ENCODE measurements at regions not wholly inside any gene's neighbourhood (a gene's known extent, or its start where the extent isn't known, plus 50 kb on each side); places are given as distances from the start of the nearest gene placed in this dataset.

GRCh38 chr3:13224967-13225366, 151.7 kb upstream of the IQSEC1 start:
- DNase-seq = no peak

GRCh38 chr3:13223574-13224237, 150.5 kb upstream of the IQSEC1 start:
- DNase-seq = no peak

GRCh38 chr3:13222891-13223573, 149.8 kb upstream of the IQSEC1 start:
- DNase-seq = no peak

DNA sequence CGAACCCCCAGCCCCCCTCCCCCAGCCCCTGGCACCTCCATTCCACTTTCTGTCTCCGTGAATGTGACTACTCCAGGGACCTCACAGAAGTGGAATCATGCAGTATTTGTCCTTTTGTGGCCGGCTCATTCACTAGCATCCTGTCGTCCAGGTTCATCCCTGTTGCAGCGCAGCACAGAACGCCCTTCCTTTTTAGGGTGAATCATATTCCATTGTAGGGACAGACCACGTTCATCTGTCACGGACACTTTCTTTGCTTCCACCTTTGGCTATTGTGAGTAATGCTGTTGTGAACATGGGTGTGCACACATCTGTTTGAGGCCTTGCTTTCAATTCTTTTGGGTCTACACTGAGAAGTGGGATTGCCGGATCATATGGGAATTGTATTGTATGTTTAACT, 148.9 kb upstream of the IQSEC1 start:
- no peak for DNase-seq

GRCh38 chr3:13221491-13222061, 148.3 kb upstream of the IQSEC1 start:
- DNase-seq = no peak

DNA sequence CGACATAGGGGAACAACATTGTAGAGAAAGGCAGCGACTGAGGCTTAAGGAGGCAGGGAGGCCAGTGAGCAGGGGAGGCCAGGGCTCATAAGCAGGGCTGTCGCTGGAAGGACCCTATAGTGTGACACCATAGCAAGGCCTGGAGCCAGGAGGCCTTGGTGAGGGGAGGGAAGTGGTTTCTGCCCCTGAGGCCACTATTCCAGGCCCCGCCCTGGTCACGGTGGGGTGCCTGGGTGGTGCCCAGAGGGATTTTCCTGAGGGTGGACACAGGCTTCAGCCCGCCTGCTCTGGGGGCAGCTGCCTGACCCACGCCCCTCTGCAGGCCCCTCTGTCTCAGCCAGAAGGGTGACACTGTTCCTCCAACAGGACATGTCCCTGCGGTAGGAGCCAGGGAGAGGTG, 147.8 kb upstream of the IQSEC1 start:
- DNase-seq = no peak

- no peak for DNase-seq
These were observed 146.7 kb upstream of the IQSEC1 start for GRCh38 chr3:13219902-13220296.

DNA sequence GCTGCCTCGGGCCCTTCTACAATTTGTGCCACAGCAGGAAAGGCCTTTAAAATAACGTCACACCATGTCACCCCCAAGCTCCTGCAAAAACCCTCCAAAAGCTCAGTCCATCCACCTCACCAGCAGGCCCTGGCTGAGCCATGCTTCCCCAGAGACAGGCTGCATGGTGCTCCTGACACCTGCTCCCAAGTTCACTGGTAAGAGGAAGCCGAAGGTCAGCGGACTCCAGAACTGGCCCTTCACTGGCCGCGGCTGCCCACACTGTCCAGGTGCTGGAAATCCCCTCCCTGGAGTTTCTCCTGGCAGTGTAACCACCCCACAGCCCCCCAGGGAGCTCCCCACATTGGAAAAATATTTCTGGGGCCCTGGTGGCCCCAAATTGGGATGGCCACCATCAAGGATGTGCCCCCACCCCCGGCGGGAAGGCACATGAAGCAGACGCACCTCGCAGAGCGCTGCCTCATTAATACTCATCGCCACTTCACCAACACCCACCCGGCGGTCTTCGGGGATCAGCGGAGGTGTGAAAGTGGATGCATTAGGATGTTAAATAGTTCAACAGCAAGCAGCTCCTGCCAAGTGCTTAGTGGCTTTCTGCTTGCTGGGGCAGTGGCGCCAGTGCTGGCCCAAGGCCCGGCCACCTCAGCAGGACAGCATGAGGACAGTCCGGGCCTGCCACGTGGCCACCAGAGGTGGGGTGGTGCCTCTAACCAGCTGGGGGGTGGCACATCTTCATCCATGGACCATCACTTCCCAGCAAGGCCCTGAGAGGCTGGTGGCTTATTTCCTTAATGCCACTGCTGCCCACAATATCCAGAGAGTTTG, 146.1 kb upstream of the IQSEC1 start:
- DNase-seq = no peak

DNA sequence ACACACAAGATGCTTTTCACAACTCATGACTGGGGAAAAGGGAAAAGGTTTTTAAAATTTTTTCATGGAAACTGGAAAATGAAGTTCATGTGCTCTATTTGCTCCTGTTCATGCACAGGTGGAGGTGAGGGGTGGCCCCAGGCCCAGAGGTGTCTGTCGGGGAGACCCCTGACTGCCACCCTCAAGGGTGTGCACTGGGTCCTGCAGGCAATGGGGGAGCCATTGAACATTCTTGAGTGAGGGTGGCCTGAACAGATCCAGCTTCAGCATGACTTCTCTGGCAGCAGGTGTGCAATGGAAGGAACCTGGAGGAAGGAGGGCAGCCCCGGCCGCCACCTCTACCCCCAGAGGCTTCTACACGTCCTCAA, 145.3 kb upstream of the IQSEC1 start:
- no peak for DNase-seq

GRCh38 chr3:13217736-13218540, 144.7 kb upstream of the IQSEC1 start:
- no peak for DNase-seq

DNA sequence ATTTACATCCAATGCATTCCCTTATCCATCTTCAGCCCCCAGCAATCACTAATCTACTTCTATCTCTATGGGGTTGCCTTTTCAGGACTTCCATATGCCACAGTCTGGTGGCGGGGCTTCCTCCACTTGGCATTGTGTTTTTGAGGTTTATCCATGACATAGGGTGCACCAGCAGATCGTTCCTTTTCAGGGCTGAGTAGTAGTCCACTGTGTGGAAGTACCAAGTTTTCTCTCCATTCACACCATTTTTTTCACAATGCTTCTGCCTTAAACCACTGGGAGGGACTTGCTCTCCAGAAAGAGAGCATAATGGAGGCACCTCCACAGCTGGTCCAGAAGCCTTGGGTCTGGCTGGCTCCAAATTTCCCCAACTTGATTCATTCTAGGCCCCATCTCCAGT, 144.0 kb upstream of the IQSEC1 start:
- no peak for DNase-seq

DNA sequence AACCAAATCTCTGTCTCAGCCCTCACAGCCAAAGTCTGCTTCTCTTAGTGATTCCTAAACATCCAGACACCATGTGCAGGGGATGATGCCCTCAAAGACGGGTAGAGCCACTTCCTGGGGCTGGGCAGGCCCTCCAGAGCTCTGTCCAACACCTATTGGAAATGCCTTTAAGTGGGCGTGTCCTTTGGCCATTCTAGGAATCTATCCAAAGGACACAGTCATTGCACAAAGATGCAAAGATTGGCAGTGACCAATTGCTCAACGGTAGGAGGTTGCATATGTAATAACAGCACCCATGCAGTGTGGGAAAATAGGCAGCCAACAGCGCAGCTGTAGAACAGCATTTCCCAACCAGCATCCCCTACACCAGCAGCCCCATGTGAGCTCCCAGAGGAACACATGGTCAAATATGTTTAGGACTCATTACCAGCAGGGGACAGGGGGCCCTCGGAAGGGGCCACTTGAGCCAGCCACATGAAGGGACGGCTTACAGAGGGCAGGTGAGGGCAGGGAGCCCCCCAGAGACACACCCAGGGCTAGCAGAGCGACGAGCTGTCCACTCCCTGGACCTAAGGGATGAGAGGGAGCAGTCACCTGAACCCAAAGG, 142.8 kb upstream of the IQSEC1 start:
- no peak for DNase-seq

DNA sequence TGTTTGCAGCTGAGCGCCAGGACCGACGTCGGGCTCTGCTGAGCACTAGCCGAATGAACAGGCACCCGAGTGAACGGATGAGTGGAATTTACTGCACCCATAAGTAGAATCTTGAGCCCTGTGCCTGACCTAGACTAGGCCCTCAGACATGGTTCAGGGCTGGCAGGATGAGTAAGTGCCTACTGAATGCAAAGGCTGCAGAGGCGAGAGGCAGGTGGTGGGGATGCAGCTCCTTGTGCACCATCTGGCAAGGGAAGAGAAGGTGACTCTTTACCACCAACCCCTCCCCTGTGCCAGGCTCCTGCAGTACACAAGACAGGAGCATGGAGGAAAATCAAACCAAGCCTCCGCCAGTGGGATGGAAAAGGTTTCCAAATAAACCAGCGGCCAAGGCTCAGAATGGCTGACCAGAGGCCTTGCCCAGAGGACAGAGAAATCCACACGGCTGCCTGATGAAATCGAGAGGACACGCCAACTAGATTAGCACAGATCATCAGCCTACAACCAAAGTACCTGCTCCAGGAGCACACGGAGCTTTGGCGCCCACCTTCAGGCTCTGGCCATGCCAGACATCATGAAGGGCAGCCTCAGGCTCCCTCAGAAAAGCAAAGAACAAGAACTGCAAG, 141.7 kb upstream of the IQSEC1 start:
- DNase-seq = no peak

DNA sequence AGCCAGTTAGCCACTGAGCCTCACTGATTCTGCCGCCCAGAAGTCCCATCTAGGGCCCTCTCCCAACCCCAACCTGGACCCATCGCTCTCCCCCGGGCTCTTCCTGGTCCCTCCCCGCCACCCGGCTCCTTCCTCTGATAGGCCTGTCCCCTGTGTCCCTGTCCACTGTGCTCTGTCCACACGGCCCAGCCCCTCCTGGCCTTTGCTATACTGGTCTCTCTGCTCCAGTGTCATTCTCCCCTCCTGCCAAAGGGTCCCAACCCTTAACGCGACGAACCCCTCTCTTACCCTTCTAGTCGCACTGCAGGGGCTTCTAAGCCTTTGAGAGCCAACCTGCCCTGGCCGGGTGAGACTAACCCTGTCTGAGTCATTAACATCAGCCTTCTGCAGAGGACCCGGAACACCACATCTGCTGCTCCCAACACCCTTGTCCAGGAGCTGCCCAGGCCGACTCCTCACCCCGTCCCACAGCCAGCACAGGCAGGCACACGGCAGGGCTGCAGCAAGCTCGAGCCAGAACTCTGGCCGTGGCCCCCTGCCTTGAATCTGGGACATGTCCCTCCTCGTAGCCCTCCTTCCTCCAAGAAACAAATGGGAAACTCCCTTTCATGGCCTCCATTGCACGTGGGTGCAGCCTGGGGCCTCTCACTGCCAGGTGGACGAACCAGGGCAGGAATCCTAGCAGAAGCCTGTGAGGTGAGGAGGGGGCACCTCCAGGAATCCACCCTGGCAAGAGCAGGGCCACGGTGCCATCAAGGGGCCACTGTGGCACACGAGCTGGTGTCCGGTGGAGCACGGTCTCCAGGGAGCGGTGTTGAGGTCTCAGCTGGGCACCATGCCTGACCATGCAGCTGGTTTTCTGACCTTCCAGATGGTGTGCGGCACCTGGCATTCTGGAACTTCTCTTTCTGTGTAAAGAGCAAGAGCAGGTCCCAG, 140.9 kb upstream of the IQSEC1 start:
- no peak for DNase-seq

GRCh38 chr3:13213490-13213889, 140.3 kb upstream of the IQSEC1 start:
- DNase-seq = no peak

DNA sequence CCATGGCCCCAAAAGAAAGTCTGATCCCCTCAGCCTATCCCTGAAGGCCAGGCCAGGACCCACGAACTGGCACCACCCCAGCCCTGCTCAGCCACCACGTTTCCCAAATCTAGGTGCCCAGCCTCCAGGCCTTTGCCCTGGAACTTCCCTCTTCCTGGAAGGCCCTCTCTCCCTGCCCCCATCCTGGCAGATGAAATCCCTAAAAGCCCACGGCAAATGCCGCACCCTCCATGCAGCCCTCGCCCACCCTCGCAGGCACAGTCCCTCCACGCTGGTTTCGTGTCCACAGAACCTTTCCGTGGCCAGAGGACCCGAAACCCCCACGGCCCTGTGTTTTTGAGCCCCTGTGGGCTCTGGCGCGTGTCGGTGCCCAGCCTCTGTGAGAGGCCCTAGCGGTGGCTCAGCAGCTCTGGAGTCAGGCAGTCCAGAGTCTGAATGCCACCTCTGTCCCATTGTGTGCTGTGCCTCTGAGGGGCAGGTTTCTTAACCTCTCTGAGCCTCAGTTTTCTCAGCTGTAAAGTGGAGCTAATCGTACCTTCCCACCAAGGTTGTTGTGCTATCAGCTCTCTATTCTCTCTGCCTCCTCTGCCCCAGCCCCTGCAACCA, 138.5 kb upstream of the IQSEC1 start:
- DNase-seq = no peak

DNA sequence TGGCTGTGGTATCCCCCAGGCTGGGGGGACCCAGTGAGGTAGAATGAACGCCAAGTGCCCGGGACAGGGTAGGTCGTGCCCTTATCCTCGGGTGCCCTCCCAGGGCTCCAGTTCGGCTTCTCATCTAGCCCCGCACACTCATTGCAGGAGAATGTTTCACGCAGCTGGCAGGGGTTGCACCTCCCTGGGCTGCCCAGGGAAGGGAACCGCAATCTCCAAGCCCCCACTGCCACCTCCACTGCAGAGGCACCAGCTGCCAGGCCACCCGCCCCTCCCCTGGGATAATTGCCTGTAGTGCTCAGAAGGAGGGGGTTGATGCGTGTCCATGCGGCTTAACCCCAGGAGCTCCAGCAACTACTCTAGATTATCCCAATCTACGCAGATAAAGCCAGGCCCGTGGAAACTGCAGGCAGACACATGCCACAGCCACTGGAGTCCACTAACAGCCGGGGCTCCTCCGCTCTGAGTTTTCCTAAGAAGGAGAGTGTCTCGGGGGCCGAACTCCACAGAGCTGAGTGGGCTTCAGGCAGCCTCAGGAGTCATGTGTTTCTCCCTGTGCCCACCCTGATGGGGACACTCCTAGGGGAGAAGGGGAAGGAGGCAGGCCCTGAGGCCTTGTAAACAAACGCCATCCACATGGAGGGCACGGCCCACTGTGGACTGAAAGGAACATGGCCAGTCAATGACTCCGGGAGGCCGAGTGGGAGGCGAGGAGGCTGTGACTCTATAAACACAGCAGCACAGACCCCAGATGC, 137.2 kb upstream of the IQSEC1 start:
- DNase-seq = no peak

- no peak for DNase-seq
These were observed 136.4 kb upstream of the IQSEC1 start for GRCh38 chr3:13209634-13209997.

Measured in tongue (tissue), 1 donor.